SK-N-MC (cell line): ENCODE measurements at regions not wholly inside any gene's neighbourhood (a gene's known extent, or its start where the extent isn't known, plus 50 kb on each side); places are given as distances from the start of the nearest gene placed in this dataset.
"Not testable (repeated sequence)": the region's sequence is repeated elsewhere in the genome, so short reads cannot be mapped to it uniquely, and the experiment has no call there.

Experiments used
- DNase-seq: peaks from one replicate; pipeline ENCODE4 v3.0.0-alpha.2; 2011; ENCODE audit warnings: low read depth, low spot score
- H3K27ac ChIP-seq: fragments of 200-600 bp; sonication (generic); 2 replicates; pipeline ENCODE4 v1.5.1; 2016; ENCODE audit warnings: mixed run types
- H3K36me3 ChIP-seq: fragments of 200-600 bp; sonication (generic); 2 replicates; pipeline ENCODE4 v1.6.1; 2017; ENCODE audit warnings: antibody characterized with exemption, low read length, mixed read lengths; ENCODE audit not compliant: insufficient read depth
- H3K4me3 ChIP-seq: fragments of 200-600 bp; sonication (generic); 2 replicates; pipeline ENCODE4 v1.5.1; 2016
- H3K9ac ChIP-seq: fragments of 200-600 bp; sonication (generic); 2 replicates; pipeline ENCODE4 v1.8.0; 2017; ENCODE audit warnings: mixed run types, mixed read lengths; ENCODE audit not compliant: insufficient read length
- H3K9me3 ChIP-seq: fragments of 200-600 bp; sonication (generic); 2 replicates; pipeline ENCODE4 v1.6.1; 2017; ENCODE audit warnings: low read depth, mild to moderate bottlenecking, antibody characterized with exemption, low read length, moderate library complexity, mixed read lengths
- EZH2 ChIP-seq: fragments of 200-600 bp; sonication (generic); IDR thresholded peaks from one replicate; pipeline ENCODE4 v1.6.1; 2017; ENCODE audit warnings: antibody characterized with exemption
- FOXP2 ChIP-seq: optimal IDR thresholded peaks from 2 replicates; pipeline ENCODE3; 2011; ENCODE audit warnings: mild to moderate bottlenecking, moderate library complexity; ENCODE audit not compliant: insufficient read depth; ENCODE audit errors: extremely low read length, control extremely low read depth
- POLR2AphosphoS5 ChIP-seq: IDR thresholded peaks from 2 replicates; pipeline ENCODE4 v1.6.1; 2012; ENCODE audit warnings: mild to moderate bottlenecking, low read depth, low read length, borderline replicate concordance

GRCh38 chr1:242691610-242691945, 167.1 kb upstream of the PLD5 start:
- no peaks in the 10 kb centered on the region for H3K9me3 ChIP-seq
- no peak overlapping the region for H3K4me3 ChIP-seq
- H3K9ac ChIP-seq, result no peak overlapping the region
- H3K36me3 ChIP-seq, result no peaks in the 10 kb centered on the region
- TF ChIP-seq POLR2AphosphoS5 (no peak), FOXP2 (no peak), EZH2 (no peak)
- DNase-seq, result no peak
- H3K27ac ChIP-seq, result no peak overlapping the region

DNA sequence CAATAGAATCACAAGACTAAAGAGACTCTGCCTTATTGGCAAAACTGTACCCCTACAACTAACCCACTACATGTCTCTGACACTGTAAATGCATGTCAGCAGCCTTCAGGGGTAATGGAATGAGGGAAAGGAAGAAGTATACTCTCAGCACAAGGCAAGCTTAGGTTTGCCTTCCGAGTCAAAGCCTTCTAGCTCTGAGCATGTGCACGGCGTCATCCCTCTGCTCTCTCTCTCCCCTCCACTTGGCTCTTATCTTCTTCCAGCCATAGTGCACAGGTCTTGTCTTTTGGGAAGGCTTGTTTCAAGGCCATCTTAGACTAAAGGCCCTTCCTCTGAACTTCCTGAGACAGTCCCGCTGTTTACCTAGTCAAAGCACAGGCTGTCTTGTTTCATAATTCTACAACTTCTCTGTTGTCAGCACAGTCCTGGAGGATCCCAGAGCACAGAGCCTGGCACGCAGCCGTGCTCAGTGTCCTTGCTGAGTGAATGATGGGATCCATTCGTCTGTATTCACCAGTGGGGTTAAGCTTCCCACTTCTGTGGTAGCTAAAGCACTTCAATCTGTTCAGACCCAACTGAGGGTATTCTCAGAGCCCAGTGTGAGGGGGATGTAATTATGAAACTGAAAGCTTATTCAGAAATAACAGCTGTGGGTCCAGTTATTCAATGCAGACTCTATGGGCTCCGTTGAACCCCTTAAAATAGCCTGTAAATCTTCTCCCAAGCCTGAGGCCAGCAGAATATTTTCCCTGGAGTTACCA, 166.5 kb upstream of the PLD5 start:
- Histone ChIP-seq H3K4me3 (no peak overlapping the region), H3K36me3 (no peaks in the 10 kb centered on the region), H3K27ac (no peak overlapping the region), H3K9me3 (no peaks in the 10 kb centered on the region), H3K9ac (no peak overlapping the region)
- no peak for DNase-seq
- TF ChIP-seq EZH2 (no peak), POLR2AphosphoS5 (no peak)

DNA sequence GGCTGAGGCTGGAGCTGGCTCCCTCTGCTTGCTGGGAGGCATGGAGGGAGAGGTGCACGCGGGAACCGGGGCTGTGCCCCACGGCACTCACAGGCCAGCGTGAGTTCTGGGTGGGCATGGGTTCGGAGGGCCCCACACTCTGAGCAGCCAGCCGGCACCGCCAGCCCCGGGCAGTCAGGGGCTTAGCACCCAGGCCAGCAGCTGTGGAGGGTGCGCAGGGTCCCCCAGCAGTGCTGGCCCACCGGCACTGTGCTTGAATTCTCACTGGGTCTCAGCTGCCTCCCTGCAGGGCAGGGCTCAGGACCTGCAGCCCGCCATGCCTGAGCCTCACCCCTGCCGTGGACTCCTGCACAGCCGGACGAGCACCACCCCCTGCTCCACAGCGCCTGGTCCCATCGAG, 164.9 kb upstream of the PLD5 start:
- Histone ChIP-seq H3K36me3 (no peaks in the 10 kb centered on the region), H3K4me3 (no peak overlapping the region), H3K27ac (no peak overlapping the region), H3K9me3 (no peaks in the 10 kb centered on the region), H3K9ac (no peak overlapping the region)
- no peak for DNase-seq
- TF ChIP-seq FOXP2 (no peak), POLR2AphosphoS5 (no peak), EZH2 (no peak)

DNA sequence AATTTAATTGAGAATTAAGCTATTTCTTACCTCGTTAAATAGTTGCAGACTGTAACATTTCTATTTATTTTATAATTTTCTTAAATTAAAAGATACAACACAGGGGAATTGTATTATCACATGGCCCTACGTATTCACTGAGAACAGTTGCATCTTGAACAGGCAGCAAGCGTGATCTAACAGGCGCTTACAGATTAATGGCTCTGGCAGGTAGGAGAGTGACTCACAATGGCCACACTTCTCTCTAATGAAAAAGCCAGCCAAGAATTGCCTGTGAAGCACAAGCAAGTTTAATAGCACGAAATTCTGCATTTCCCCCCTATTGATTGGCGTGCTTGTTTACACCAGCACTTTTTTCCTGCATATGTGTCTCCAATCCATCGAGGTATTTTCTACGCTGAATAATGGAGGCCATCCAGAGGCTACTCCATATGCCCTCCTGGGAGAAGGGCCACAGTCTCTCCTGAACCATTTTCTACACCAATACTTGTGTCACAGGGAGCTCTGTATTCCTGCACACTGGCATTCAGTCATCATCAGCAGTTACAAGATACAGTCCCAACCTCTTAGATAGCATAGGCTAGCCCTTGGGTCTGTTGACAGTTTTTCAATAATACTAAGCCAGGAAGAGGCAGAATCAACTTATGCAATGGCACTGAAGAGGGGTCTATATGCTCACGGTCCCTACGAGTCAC, 150.6 kb upstream of the PLD5 start:
- H3K9me3 ChIP-seq, result no peaks in the 10 kb centered on the region
- TF ChIP-seq EZH2 (no peak), POLR2AphosphoS5 (no peak), FOXP2 (no peak)
- H3K9ac ChIP-seq, result no peak overlapping the region
- no peaks in the 10 kb centered on the region for H3K36me3 ChIP-seq
- no peak overlapping the region for H3K4me3 ChIP-seq
- no peak overlapping the region for H3K27ac ChIP-seq
- DNase-seq, result no peak

- Histone ChIP-seq H3K9ac (no peak overlapping the region), H3K4me3 (no peak overlapping the region), H3K9me3 (no peaks in the 10 kb centered on the region), H3K27ac (no peak overlapping the region), H3K36me3 (no peaks in the 10 kb centered on the region)
- TF ChIP-seq FOXP2 (no peak), POLR2AphosphoS5 (no peak), EZH2 (no peak)
- DNase-seq, result no peak
Measured at GRCh38 chr1:242673652-242674051, 149.2 kb upstream of the PLD5 start.

DNA sequence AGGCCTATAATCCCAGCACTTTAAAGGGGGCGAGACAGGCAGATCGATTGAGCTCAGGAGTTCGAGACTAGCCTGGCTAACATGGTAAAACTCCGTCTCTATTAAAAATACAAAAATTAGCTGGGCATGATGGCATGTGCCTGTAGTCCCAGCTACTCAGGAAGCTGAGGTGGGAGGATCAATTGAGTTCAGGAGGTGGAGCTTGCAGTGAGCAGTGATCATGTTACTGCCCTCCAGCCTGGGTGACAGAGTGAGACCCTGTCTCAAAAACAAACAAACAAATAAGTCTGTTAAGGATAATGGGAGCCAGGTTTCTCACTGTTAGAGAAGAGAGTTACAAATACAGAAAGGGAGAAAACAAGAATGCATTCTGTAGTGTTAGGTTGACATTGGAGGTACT, 148.7 kb upstream of the PLD5 start:
- not testable (repeated sequence) for H3K9ac ChIP-seq, DNase-seq, H3K27ac ChIP-seq, H3K4me3 ChIP-seq, H3K36me3 ChIP-seq, H3K9me3 ChIP-seq

DNA sequence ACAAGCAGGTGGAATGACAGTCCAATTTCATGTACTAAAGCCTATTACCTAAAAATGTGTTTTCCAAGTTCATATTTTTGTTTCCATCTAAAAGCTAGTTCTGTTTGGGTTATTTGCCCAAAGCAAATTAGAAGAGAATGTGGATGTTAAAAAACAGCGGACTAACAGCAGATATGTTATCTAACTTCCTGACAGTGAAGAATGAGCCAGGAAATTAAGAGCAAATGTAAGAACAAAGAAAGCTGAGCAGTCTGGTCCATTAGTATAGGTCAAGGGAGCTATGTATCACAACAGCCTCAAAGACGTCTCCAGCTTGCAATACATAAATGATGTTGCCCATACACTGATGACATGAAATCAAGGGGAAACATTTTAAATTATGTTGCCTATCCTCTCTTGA, 145.5 kb upstream of the PLD5 start:
- no peak for DNase-seq
- H3K9ac ChIP-seq, result no peak overlapping the region
- H3K36me3 ChIP-seq, result no peaks in the 10 kb centered on the region
- no peaks in the 10 kb centered on the region for H3K9me3 ChIP-seq
- no peak overlapping the region for H3K27ac ChIP-seq
- TF ChIP-seq FOXP2 (no peak), POLR2AphosphoS5 (no peak), EZH2 (no peak)
- no peak overlapping the region for H3K4me3 ChIP-seq

GRCh38 chr1:242662886-242663285, 138.4 kb upstream of the PLD5 start:
- no peak for TF ChIP-seq EZH2
- no peak for TF ChIP-seq POLR2AphosphoS5
- TF ChIP-seq FOXP2, result no peak
- Histone ChIP-seq H3K27ac (no peak overlapping the region), H3K9me3 (no peaks in the 10 kb centered on the region)

GRCh38 chr1:242653772-242654171, 129.3 kb upstream of the PLD5 start:
- H3K9ac ChIP-seq, DNase-seq, H3K36me3 ChIP-seq, H3K27ac ChIP-seq, H3K9me3 ChIP-seq, H3K4me3 ChIP-seq: not testable (repeated sequence)

More at GRCh38 chr1:242662886-242663285, 138.4 kb upstream of the PLD5 start:
- H3K36me3 ChIP-seq, result no peaks in the 10 kb centered on the region
- H3K9ac ChIP-seq, result no peak overlapping the region
- no peak overlapping the region for H3K4me3 ChIP-seq
- DNase-seq, result no peak
